GM19397 (cell line): ENCODE measurements at regions not wholly inside any gene's neighbourhood (a gene's known extent, or its start where the extent isn't known, plus 50 kb on each side); places are given as distances from the start of the nearest gene placed in this dataset.

Source experiments
- ATAC-seq: cut with Tn5 transposase; IDR thresholded peaks from one replicate; pipeline ENCODE4 v1.9.1; 2021; ENCODE audit warnings: mild to moderate bottlenecking, moderate library complexity; ENCODE audit not compliant: unreplicated experiment

DNA sequence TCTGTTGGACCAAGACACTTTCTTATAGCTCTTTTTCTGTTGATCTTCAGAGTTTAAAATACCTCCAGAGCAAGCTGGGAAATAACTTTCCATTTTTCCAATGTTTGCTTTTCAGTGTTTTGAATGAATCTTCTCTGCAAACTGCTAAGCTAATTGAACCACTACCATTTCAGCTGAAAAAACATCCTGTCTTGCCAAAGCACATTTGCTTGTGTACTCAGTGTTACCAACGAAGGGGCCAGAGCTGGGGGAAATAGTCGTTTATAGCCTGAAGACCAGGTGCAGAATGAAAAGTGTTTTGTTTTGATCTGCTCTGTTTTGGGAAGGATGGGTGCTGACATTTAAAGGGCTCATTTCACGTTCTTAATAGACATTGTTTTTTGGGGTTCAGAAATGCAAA lies 88.4 kb upstream of the CLNK start:
- no peak for ATAC-seq

DNA sequence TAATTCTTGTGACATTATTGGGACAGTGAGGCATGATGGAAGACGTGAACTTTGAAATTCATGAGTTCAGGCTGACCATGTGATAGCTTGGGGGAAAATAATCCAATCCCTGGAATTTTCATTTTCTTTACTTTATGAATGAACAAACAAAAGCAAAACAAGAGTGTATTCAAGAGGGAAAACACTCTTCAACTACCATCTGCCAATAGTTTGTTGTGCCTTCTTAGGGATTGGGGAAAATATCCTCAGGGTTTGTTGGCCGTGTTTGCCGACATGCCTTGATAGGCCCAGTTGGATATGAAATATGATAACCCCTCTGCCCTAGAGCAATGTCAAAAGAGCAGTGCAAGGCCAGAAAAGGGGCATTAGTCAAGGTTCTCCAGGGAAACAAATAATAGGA lies 80.8 kb upstream of the CLNK start:
- no peak for ATAC-seq

DNA sequence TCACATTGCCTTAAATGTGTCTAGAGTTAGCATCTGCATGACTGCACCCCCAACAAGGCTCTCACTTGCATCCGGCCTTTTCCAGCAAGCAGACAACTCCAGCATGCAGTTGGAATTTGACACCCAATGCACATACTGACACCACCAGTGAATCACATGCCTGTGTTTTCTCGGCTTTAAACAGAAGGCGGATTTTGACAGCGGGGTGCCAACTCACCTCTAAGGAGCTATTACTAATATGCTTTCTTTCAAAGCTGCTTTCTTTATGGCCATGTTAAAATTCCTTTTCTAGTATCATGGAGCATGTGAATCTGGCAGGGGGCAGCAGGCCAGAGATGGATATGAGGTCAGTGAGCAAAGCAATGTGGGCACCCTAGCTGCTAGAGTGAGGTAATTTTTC lies 78.0 kb upstream of the CLNK start:
- no peak for ATAC-seq

DNA sequence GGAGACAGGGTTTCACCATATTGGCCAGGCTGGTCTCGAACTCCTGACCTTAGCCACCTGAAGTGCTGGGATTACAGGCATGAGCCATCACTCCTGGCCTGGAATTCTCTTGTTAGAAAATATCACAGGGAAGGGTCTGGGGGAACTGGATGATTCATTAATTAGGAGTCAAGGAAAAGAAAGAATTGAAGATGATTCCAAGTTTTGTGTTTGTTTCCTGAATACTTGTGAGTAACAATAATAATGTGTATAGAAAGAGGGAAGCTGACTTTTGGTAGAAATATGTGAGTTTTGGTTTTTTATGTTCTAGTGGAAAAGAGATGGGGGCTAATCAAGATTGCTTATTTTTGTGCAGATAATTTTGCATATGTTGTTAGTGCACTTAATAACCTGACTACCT lies 77.3 kb upstream of the CLNK start:
- ATAC-seq, result no peak

DNA sequence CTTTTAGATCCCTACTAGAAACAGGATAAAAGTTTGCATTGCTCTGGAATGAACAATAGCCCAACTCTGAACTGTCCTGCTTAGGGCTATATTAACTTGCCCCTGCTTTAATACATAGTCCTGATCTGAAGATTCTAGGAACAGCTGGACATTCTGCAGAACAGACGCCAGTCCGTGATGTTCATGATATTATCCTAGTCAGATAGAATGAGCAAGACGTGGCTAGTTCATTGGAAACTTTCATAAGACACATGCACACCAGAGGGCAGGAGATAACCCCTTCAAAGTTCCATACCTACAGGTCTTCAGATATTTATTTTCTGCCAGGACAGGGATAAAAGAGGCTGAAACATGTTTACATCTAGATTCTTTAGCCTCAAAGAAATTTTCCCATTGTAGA lies 75.5 kb upstream of the CLNK start:
- ATAC-seq, result no peak

DNA sequence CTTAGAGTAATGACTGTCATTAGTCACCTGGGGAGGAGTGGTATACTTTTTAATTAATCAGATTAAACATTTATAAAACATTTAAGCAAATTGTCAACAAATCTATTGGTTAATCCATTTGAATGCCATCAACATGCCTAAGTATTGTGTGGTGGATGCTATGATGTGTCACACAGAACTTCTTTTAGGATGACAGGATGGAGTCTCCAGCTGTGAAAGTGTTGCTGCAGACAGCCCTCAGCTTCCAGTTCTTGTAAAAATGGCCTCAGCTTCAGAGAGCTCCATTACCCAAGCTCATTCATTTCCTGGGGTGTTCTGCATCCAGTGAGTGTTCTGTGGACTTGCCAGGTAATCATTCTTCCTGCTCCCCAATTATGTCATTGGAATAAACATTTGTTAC lies 74.3 kb upstream of the CLNK start:
- no peak for ATAC-seq

DNA sequence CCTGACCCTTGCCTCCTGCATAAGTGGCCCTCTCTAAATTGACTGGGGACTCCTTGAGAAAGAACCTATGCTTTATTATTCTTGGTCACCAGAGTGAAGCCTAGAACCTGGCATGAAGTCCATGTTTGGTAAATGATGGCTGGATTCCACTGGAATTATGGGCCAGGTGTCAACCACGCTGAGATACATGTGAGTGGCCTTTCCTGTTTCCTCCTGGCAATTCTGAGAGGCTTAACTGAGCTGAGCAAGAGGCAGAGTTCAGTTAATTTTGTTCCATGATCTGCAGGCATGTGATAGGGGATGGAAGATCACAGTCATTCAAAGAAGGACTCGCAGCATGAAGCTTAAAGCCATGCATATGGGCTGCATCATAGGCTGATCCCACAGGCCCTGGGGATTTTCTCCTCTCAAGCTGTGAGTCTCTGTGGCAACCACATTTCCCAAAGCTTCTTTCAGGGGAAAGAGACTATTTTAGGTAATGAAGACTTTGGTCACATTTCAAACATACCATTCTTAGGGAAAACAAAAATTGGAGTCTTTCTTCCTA lies 69.4 kb upstream of the CLNK start:
- no peak for ATAC-seq

DNA sequence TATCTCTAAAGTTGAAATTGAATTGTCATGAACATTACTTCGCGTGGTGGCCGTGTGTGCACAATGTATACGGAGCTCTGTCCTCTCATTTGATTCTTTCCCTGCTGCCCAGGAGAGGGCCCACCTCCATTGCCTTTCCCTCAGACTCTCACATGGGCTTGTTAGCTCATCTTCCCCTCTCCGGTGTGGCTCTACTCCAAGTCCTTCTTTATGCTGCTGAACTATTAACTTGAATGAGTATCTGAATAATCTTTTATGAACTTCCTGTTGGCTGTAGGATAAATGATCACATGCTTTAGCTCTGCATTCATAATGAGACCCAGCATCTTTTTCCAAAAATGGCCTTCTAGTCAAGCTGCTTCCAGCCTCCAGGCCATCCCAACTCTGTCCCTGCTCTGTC lies 68.8 kb upstream of the CLNK start:
- ATAC-seq, result no peak

DNA sequence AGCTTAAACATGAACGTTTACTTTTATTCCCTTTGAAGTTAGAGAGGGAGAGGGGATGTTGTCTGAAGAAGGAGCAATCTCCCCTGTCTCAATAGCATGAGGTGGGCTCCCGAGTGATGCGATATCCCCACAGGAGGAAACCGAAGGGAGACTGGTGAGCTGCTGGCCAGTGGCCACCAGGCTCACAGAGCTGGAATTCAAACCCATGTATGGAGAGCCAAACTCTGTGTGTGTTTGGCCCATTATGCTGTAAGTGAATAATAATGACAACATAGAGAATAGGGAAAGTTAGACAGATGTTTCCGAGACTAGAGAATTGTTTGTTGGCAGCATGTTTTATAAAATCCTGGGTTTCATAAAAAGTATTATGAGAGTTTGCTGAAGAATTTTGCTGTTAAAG lies 66.1 kb upstream of the CLNK start:
- no peak for ATAC-seq

DNA sequence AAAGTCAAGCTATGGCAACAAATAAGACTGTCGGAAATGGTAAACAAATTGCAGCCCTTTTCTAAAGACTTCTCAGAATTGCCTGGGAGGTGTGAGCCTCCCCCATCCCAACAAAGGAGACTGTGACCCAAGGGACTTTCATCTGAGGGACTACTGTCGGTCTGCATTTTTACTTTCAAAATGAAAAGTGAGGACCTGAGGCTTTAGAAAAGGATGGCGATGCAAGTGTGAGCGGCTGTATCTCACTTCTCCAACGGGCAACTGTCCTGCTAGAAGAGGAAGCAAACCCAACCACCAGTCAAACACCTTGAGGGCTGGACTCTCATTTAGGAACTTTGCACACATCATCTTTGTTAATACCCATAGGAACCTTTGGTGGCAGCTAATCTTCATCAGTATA lies 62.6 kb upstream of the CLNK start:
- ATAC-seq, result peak; percentile 51

DNA sequence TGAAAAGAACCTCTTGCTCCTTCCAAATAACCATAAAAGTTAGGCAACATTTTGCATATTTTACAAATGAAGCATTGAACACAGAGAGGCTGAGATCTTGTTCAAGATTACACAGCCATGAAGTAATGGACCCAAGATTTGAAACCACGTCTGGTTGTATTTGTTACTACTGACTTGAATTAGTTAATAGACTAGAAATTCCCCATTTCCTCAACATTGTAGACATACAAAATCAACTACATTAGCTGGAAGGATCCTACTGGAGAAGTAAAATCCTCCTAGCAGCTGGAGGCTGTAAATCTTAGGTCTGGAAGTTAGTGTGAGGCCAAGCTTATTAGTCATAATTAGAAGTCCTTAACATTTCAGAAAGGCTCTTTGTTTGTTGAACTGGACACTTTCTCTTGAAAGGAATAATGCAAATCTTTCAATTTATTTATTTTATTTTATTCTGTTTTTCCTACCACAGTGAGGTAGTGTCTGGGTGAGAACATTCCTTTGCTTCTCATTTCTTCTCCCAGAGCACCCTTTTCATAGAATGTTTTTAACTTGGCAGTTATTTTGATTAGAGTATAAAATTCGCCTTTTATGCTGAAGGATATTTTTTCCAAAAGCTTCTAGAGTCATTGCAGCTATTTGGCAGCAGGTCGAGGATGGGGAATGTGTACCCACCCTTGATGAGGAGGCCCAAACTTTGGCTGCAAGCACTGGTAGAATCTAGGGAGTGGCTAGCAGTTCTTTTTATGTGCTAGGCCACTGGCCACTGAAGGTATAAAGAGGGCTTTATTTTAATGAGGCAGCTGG lies 62.0 kb upstream of the CLNK start:
- ATAC-seq, result no peak

DNA sequence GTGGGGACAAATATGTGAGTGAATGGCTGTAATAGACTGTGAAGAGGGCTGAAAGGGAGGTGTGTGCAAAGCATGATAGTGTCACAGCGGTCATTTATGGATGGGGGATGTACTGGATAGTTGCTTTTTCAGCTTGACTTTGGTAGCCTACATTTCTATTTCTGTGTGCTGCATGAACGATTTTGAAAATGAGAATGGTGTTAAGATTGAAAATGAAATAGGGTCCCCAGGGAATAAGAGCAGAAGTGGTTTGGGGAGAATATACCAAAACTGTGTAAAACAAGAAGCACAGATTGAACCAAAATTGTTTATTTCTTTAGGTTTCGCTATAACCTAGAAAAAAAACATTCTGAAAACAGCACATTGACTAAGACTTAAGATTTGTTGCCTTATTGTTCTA lies 58.8 kb upstream of the CLNK start:
- ATAC-seq, result peak; percentile 59

DNA sequence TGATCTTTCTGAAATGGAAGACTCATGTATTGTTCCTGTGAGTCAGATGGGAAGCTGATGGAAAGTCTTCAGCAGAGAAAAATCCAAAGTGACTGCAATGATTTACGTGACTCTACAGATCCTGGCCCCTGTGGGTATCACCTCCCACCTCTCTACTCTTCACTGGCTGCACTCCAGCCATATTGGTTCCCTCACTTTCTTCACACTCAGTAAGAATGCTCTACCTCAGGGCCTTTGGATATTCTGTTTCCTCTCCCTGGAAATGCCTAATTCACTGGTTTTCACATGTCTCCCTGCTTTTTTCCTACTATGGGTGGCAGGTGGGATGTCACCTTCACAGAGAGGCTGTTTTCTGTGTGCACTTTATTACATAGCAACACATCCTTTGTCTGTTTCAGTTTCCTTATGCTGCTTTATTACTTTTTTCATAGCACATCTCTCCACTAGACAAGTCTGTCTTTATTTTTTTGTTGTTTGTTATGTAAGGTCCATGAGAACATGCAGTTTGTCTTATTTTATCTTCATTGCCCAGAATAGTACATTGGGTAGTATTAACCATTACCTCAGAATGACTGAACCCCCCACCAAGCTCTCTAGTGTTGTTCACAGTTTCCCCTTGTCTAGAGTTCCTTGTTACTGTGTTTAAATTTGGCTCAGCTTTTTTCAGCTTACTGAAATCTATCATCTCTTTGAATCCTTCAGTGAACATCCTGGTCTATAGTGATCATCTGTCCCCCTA lies 57.6 kb upstream of the CLNK start:
- peak; percentile 35 for ATAC-seq

DNA sequence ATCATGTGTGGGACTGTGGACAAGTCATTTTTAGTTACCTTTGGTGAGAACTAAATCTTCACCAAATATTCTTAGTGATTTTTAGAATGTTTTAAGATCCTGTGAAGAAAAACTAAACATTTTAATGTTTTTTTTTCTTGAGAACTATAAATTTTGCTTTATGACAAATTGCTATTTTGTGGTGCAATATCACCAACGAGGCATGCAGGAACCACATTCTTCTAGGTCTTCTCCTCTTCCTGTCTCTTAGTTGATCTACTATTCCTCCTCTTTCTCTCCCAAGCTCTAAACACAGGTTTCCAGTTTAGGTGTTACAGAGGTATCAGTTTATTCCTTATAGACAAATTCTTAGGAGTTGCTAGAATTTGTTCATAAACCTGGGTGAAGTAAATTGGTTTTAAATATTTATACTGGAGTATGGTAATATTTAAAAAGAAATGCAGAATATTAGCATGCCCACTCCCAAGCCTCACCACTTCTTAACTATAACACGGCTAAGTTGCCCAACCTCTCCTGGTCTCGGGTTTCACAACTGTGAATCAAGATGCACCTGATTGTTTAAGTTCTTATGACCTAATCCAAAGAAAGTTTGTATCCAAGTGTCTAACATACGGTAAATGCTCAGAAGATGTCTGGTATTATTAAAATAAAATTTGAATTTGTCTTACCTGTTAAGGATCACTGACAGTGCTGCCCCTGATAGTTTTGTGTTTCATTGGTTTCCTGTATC lies 56.5 kb upstream of the CLNK start:
- ATAC-seq, result no peak

DNA sequence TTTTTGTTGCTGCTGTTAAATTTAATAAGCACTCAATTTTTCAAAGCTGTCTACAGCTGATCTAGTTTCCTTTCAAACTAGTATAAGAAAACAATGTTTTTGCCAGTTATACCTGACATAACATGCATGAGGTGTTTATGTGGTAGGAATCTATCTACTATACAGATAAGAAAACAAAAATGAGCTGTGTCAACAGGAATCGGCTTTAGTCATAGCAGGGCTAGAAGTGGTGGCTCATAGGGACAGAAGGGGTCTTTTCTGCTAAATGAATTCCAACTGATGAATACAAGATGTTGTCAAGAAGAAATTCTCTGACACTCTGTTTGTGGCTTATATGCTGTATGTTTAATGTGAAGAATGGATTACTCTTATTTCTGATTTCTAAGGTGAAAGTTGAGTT lies 55.7 kb upstream of the CLNK start:
- no peak for ATAC-seq

DNA sequence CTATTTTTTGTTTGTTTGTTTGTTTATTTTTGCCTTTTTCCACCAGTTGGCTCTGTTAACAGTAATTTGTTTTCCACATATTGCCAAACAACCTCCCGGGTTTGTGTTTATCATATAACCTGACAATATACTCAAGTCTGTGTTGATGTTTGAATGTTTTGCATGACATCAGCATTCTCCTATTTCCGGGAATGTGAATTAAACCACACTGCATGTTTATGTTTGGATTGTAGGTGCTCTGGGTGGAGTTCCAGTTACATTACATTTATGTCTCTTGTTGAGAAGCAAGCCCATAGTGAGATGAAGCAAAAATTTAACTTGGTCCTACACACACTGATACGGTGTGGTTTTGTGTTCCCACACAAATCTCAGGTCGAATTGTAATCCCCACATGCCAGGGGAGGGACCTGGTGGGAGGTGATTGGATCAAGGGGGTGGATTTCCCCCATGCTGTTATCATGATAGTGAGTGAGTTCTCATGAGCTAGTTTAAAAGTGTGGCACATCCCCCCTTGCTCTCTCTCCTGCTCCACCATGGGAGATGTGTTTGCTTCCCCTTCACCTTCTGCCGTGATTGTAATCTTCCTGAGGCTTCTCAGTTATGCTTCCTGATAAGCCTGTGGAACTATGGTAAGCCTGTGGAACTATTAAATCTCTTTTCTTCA lies 54.4 kb upstream of the CLNK start:
- no peak for ATAC-seq

DNA sequence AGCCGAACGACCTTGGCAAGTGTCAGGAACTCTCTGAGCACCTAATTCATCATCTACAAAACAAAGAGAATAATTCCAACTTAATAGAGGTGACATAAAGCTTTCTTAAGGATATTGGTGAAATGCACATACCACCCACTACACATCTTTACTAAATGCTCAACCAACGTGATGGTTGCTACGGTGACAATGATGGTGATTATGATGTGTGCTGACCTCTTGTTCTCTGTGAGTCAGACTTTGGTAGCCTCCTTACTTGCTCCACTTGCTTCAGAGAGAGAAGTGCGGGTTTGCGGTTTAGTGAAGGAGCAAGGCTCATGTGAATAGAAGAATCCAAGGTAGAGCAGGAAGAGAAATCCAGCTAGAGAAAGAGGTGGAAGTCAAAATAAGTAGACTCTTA lies 52.8 kb upstream of the CLNK start:
- no peak for ATAC-seq

DNA sequence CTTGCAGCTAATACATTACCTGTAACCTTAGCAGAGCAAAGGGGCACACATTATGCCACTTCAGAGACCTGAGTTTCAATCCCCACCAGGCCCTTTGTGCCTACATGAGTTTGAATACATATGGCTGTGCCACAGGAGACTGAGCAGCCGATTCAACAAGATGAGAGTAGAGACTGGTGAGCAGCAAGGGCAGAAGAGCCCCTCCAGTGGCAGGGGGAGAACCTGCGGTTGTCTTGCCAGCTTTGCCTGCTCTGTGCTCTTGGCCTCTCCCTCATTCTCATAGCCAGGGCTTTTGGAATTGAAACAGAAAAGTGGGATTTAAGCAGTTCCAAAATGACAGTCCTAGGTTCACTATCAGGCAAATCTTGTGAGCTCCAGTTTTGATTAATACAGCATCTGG lies 52.3 kb upstream of the CLNK start:
- ATAC-seq, result no peak

DNA sequence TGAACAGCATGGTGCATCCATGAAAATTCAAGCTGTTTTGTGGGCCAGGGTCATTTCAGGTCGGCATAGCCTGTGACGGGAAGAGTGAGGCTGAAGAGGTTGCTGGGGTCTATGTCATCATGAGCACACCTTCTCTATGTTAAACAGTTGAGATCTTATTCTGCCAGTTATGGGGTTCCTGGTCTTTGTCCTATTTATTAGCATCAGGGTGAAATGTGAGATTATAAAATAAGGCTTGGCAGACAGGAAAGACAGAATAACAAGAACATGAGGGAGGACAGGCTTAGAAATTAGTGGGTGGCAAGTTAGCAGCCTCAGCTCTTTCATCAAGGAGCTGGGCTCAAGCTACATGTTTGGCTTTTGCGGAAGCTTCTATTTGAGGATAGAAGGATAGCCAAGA lies 51.7 kb upstream of the CLNK start:
- ATAC-seq, result no peak

DNA sequence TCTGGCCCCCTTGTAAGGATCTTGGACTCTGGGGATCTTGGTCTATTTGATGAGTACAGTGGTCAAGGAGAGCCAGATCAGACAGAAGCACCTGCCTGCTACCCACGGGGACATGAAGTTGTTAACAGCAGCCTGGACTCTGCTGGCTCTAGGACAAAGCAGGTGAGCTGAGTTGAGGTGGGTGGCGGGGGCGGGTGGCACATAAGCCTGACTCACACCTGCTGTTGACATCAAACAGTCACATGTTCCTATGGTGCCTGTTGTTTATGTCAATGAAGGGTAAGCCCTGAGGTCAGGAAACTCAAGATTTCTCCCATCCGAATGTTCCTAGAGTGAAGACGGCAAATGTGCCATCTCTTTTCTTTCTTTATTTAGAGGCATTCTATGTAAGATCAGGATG lies 50.1 kb upstream of the CLNK start:
- no peak for ATAC-seq
